Brain microvascular endothelial cell (primary cell): ENCODE measurements at regions not wholly inside any gene's neighbourhood (a gene's known extent, or its start where the extent isn't known, plus 50 kb on each side); places are given as distances from the start of the nearest gene placed in this dataset.
"Not testable (repeated sequence)": the region's sequence is repeated elsewhere in the genome, so short reads cannot be mapped to it uniquely, and the experiment has no call there.

ENCODE experiments used
- DNase-seq: peaks from one replicate; pipeline ENCODE4 v3.0.0-alpha.2; 2020
- H3K27ac ChIP-seq: fragments of 250-450 bp; sonication (Bioruptor Pico); 2 replicates; pipeline ENCODE4 v1.5.1; 2020; ENCODE audit warnings: mild to moderate bottlenecking, moderate library complexity
- H3K27me3 ChIP-seq: fragments of 250-450 bp; sonication (Bioruptor Pico); replicated peaks from 2 replicates; pipeline ENCODE4 v1.5.1; 2020; ENCODE audit warnings: mild to moderate bottlenecking
- H3K36me3 ChIP-seq: fragments of 250-450 bp; sonication (Bioruptor Pico); replicated peaks from 2 replicates; pipeline ENCODE4 v1.5.1; 2020; ENCODE audit warnings: mild to moderate bottlenecking
- H3K4me3 ChIP-seq: 2 replicates; pipeline ENCODE4 v1.5.1; 2011; ENCODE audit warnings: low read depth, mild to moderate bottlenecking, control low read depth, low read length, moderate library complexity
- in situ Hi-C: cut with HindIII; loops from 2 replicates; pipeline ENCODE4 v1.10.0; 2017; ENCODE audit warnings: low sequenced_read_pairs, low pct_ligation_motif_present
- TF ChIP-seq, protein P1 (sequence below): IDR thresholded peaks from 2 replicates; pipeline ENCODE4 v1.5.1; 2011; ENCODE audit warnings: low read depth, mild to moderate bottlenecking, moderate library complexity, low read length, control low read depth, inconsistent platforms; ENCODE audit errors: missing control alignments

DNA sequence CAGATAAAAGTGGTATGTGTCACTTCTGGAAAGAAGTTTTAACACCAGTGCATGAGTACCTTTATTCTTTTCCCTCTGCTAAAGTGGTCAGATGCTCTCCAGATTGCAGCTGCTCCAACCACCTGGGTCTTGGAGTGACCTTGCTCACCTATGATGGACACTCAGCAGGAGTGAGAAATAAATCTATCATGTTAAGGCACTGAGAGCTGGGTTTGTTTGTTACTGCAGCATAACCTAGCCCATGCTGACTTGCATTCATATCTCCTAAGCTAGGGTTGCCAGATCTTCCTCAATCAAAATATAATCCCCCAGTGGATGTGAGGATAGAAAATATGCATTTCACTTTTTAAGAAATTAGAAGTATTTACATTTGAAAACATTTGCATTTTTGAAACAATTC lies 295.9 kb downstream of the AGTPBP1 start:
- H3K4me3 ChIP-seq = no peak overlapping the region
- no peaks in the 10 kb centered on the region for H3K27me3 ChIP-seq
- no peaks in the 10 kb centered on the region for H3K36me3 ChIP-seq
- DNase-seq = no peak
- in situ Hi-C loops = no loop called here
- TF ChIP-seq, protein P1, sequence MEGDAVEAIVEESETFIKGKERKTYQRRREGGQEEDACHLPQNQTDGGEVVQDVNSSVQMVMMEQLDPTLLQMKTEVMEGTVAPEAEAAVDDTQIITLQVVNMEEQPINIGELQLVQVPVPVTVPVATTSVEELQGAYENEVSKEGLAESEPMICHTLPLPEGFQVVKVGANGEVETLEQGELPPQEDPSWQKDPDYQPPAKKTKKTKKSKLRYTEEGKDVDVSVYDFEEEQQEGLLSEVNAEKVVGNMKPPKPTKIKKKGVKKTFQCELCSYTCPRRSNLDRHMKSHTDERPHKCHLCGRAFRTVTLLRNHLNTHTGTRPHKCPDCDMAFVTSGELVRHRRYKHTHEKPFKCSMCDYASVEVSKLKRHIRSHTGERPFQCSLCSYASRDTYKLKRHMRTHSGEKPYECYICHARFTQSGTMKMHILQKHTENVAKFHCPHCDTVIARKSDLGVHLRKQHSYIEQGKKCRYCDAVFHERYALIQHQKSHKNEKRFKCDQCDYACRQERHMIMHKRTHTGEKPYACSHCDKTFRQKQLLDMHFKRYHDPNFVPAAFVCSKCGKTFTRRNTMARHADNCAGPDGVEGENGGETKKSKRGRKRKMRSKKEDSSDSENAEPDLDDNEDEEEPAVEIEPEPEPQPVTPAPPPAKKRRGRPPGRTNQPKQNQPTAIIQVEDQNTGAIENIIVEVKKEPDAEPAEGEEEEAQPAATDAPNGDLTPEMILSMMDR = no peak
- no peak overlapping the region for H3K27ac ChIP-seq

DNA sequence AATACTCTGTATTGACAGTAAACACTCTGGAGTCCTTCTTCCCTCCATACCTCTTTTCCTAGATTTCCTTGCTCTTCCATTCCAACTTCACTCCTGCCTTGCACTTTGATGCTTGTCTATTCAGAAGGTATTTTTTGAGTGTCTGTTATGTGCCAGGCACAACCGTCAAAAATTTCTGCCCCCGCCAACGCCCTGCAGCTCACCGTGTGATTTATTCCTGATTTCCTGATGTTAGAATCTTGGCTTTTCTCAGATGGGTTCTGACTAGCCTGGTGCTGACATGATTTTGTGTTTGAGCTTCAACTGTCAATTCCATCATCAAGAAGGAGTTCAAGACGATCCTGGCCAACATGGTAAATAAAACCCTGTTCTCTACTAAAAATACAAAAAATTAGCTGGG lies 297.5 kb downstream of the AGTPBP1 start:
- Histone ChIP-seq H3K4me3 (no peak overlapping the region), H3K27ac (no peak overlapping the region), H3K27me3 (no peaks in the 10 kb centered on the region), H3K36me3 (no peaks in the 10 kb centered on the region)
- no peak for DNase-seq
- TF ChIP-seq, protein P1 = no peak
- in situ Hi-C loops = no loop called here

DNA sequence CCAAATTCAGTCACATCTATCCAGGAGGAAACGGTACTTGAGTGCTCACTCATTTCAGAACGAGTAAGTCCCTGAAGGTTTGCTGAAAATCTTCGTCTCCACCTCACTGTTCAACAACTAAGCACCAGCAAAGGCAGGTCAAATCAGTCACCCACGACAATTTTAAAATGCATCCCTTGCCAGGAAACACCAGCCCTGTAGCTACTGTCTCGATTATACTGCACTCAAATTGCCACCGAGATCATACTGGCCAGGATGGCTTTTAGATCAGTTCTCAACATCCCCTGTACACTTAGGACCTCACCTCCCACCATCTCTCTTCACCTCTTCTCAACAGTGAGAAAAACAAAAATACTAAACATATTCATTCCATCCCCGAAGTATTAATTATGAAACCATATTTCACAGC lies 298.6 kb downstream of the AGTPBP1 start:
- no peak overlapping the region for H3K4me3 ChIP-seq
- in situ Hi-C loops = no loop called here
- TF ChIP-seq, protein P1 = no peak

DNA sequence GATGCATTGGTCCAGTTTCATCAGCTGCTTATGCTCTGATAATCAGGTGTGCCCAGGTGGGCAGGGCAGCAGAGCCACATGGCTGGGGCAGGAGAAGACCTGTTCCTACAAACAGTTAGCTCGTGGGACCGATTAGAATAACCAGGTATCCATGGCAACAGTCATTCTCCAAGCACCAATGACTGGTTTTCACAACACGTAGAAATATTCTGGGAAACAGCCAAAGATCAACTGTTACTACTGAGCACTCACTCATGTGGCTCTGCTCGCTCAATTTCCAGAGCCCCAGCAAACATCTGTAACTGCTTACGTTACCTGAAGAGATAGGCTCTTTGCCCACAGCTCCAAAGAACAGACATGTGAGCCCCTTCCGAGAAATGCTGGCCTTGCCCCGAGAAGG lies 302.0 kb downstream of the AGTPBP1 start:
- Histone ChIP-seq H3K27me3 (no peaks in the 10 kb centered on the region), H3K27ac (no peak overlapping the region), H3K4me3 (no peak overlapping the region), H3K36me3 (no peaks in the 10 kb centered on the region)
- DNase-seq = no peak
- TF ChIP-seq, protein P1 = no peak
- in situ Hi-C loops = no loop called here

More for the DNA sequence above, 298.6 kb downstream of the AGTPBP1 start:
- Histone ChIP-seq H3K36me3 (no peaks in the 10 kb centered on the region), H3K27me3 (no peaks in the 10 kb centered on the region), H3K27ac (no peak overlapping the region)
- DNase-seq = no peak

DNA sequence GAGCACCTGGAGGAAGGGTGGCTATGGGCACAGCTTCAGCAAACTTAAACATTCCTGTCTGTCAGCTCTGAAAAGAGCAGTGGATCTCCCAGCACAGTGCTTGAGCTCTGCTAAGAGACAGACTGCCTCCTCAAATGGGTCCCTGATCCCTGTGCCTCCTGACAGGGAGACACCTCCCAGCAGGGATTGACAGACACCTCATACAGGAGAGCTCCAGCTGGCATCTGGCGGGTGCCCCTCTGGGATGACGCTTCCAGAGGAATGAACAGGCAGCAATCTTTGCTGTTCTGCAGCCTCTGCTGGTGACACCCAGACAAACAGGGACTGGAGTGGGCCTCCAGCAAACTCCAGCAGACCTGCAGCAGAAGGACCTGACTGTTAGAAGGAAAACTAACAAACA lies 307.8 kb downstream of the AGTPBP1 start:
- H3K27me3 ChIP-seq, in situ Hi-C loops, H3K36me3 ChIP-seq, H3K4me3 ChIP-seq, DNase-seq, H3K27ac ChIP-seq: not testable (repeated sequence)

DNA sequence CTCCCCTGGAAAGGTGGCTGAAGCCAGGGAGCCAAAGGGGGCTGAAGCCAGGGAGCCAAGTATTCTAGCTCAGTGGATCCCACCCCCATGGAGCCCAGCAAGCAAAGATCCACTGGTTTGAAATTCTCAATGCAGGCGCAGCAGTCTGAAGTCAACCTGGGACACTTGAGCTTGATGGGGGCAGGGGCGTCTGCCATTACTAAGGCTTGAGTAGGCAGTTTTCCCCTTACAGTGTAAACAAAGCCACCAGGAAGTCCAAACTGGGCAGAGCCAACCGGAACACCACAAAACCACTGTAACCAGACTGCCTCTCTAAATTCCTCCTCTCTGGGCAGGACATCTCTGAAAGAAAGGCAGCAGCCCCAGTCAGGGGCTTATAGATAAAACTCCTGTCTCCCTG lies 308.2 kb downstream of the AGTPBP1 start:
- H3K27me3 ChIP-seq, DNase-seq, H3K27ac ChIP-seq, H3K4me3 ChIP-seq, H3K36me3 ChIP-seq, in situ Hi-C loops: not testable (repeated sequence)

DNA sequence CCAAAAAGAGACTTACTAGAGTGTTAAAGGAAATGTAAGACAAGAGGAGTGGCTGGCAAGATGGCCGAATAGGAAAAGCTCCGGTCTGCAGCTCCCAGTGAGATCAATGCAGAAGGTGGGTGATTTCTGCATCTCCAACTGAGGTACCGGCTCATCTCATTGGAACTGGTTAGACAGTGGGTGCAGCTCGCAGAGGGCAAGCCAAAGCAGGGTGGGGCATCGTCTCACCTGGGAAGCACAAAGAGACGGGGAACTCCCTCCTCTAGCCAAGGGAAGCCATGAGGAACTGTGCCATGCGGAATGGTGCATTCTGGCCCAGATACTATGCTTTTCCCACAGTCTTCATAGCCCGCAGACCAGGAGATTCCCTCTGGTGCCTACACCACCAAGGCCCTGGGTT lies 308.7 kb downstream of the AGTPBP1 start:
- TF ChIP-seq, protein P1 = no peak
- Histone ChIP-seq H3K4me3 (no peak overlapping the region), H3K27me3 (no peaks in the 10 kb centered on the region), H3K36me3 (no peaks in the 10 kb centered on the region), H3K27ac (no peak overlapping the region)
- no peak for DNase-seq
- in situ Hi-C loops = no loop called here
